GM21367 (cell line): ENCODE measurements at regions not wholly inside any gene's neighbourhood (a gene's known extent, or its start where the extent isn't known, plus 50 kb on each side); places are given as distances from the start of the nearest gene placed in this dataset.

ENCODE experiments used
- ATAC-seq: cut with Tn5 transposase; IDR thresholded peaks from one replicate; pipeline ENCODE4 v1.9.1; 2021; ENCODE audit not compliant: unreplicated experiment

DNA sequence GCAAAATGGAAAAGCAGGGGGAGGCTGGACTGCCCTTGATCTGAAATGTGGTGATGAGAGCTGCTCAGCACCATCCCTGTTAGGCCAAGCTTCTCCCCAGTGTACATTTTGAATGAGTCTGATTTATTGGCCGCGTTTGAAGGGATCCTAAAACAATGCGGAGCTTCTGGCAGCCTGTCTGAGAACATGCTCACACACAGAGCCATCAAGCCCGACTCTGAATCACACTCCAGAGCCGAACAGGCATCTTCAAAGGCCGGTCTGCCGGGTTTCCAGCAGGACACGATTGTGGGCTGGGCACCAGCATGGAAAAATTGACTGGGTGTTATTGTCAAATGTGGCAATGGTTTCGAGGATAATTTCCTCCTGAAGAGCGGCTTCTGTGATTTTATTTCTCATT is 235.9 kb downstream of the TFAP2C start:
- ATAC-seq = no peak

GRCh38 chr20:56867128-56867527 is 238.0 kb downstream of the TFAP2C start:
- no peak for ATAC-seq

DNA sequence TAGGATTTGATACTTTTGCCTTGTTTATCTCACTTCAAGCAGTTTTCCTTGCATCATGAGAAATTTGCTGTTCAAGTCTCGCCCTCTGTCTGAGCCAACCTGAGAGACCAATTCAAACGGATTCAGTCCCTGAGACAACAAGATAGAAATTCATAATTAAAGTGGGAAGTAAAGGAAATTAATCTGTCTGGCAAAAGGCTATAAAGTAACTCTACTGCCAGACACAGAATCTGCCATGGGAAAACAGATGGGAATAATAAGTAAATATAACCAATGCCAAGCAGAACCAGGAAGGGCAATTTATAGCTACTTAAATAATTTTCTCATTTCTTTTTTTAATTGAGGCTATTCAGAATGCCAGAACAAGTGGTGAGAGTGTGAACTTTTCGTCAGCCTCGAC is 239.6 kb downstream of the TFAP2C start:
- ATAC-seq = no peak

DNA sequence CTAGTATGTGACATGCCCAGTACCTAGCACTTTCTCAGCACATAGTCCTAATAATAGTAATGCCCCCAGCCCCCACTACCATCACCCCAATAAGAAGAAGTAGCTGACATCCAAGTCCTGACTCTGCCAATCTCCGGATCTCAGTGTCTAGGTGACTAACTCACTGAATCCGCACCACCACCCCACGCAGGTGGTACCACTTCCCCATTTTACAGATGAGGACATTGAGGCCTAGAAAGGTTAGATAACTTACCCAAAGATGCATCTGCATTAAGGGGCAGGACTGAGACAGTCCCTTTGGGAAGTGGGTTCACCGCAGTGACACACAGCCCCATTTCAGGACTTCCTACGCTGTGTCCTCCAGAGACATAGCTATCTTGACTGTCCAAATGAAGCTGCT is 241.2 kb downstream of the TFAP2C start:
- ATAC-seq = no peak

GRCh38 chr20:56871691-56872090 is 242.6 kb downstream of the TFAP2C start:
- no peak for ATAC-seq

DNA sequence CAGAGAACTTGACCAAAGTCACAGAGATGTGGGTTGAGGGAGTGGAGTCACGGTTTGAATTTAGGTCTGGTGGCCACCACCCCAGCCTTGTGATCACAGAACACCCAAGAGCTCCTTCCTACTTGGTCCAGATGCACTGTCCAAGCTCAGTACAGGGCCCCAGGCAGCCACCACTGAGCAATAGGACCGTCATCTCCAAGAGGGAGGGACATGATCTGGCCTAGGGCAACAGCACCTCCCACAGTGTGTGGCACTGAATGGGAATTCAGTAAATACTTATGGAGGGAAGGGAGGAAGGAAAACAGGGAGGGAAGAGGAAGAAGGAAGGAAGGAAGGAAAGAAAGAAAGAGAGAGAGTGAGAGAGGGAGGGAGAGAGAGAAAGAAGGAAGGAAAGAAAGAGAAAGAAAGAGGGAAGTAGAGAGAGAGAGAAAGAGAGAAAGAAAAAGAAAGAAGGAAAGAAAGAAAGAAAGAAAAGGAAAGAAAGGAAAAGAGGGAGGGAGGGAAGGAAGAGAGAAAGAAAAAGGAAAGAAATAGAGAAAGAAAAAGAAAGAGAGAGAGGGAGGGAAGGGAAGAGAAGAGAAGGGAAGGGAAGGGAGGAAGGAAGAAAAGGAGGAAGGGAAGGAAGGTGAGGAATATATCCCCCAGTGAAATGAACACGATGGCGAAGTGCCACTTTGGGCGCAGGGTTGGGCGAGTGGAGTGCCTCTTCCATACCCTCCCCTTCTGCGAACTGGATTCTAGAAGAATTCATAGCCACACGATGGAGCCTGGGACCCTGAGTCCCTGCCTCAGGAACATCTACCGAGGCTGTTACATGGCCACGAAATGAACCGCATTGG is 243.7 kb downstream of the TFAP2C start:
- no peak for ATAC-seq

- ATAC-seq = no peak
These were observed 244.7 kb downstream of the TFAP2C start for GRCh38 chr20:56873836-56874235.

DNA sequence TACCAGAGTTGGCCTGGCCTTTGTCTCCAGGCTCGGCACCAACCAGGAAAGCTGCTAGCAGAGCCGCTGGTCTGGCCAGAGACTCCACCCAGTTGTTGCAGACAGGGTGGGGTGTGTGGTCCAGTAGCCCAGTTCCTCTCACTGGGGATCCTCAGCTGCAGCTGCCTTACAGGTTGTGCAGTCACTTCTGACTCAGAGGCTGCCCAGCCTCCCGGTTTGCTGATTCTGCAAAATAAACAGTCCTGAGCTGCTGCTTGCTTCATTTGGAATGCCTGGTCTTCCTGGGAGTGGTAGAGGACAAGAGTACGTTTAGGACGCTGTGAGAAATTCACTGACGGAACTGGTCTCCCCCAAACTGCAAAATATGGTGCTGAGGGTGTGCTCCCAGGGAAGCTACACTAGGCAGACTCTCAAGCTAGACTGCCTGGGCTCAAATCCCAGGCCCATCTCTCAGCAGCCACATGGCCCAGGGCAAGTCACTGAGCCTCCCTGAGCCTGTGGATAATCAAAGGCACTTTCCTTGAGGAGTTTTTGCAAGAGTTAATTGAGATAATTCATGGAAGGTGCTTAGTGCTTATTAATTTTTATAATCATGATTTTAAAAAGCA is 246.1 kb downstream of the TFAP2C start:
- ATAC-seq = no peak

DNA sequence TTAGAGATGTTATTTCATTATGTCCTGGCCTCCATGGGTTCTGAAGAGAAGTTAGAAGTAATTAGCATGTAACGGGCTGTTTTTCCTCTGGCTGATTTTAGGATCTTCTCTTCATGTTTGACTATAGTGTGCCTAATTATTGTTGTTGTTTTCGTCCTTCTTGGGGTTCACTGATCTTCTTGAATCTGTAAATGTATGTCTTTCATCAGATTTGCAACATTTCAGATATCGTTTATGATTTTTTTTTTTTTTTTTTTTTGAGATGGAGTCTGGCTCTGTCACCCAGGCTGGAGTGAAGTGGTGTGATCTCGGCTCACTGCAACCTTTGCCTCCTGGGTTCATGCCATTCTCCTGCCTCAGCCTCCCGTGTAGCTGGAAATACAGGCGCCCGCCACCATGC is 246.7 kb downstream of the TFAP2C start:
- ATAC-seq = no peak

GRCh38 chr20:56885521-56885920 is 256.4 kb downstream of the TFAP2C start:
- ATAC-seq = no peak

GRCh38 chr20:56890011-56890410 is 260.9 kb downstream of the TFAP2C start:
- no peak for ATAC-seq

- ATAC-seq = no peak
These were observed 264.3 kb downstream of the TFAP2C start for GRCh38 chr20:56893226-56893917.

- no peak for ATAC-seq
These were observed 267.3 kb downstream of the TFAP2C start for GRCh38 chr20:56896447-56896846.

GRCh38 chr20:56897318-56897957 is 268.3 kb downstream of the TFAP2C start:
- ATAC-seq = no peak

DNA sequence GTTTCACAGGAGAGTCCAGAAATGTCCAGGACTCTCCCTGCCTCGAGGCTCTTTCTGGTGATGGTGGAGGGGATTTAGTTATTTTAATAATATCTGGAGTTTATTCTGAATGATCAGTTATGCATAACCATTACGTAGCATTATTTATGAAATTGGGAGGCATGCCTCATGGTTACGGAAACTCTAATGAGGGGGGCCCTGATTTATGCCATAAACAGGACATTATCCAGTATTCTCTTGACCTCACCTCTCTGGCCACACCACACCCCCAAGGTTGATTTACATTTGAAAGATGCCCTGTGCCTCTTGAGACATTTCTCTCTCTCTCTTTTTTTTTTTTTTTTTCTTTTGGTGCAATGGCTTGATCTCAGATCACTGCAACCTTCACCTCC is 268.8 kb downstream of the TFAP2C start:
- no peak for ATAC-seq

DNA sequence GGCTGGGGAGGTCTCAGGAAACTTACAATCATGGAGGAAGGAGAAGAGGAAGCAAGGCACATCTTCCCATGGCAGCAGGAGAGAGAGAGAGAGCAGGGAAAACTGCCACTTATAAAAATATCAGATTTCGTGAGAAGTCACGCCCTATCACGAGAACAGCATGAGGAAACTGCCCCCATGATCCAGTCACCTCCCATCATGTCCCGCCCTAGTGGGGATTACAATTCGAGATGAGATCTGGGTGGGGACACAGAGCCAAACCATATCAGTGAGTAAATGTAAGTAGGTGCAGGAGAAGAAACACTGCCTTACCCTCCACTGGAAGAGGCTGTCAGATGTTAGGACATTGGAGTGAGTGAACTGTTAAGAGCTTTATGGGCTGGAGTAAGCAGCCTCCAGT is 270.4 kb downstream of the TFAP2C start:
- no peak for ATAC-seq

GRCh38 chr20:56900252-56900651 is 271.1 kb downstream of the TFAP2C start:
- ATAC-seq = no peak

DNA sequence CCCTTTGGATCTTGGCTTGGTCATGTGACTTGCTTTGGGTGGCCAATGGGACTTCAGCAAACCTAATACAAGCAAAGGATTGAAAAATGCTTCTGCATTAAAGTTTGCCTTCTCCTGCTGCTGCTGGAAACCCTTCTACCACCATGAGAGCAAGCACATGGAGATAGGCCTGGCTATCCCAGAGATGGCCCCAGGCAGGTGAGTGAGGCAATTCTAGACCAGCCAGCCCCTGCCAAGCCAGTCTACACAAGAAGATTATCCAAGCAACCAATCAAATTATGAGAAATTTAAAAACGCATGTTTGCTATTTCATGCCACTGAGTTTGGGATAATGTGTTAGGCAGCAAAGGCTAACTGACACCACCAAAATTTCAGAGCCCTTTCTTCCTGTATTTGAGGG is 274.3 kb downstream of the TFAP2C start:
- no peak for ATAC-seq

- no peak for ATAC-seq
These were observed 274.8 kb downstream of the TFAP2C start for GRCh38 chr20:56903858-56904257.

DNA sequence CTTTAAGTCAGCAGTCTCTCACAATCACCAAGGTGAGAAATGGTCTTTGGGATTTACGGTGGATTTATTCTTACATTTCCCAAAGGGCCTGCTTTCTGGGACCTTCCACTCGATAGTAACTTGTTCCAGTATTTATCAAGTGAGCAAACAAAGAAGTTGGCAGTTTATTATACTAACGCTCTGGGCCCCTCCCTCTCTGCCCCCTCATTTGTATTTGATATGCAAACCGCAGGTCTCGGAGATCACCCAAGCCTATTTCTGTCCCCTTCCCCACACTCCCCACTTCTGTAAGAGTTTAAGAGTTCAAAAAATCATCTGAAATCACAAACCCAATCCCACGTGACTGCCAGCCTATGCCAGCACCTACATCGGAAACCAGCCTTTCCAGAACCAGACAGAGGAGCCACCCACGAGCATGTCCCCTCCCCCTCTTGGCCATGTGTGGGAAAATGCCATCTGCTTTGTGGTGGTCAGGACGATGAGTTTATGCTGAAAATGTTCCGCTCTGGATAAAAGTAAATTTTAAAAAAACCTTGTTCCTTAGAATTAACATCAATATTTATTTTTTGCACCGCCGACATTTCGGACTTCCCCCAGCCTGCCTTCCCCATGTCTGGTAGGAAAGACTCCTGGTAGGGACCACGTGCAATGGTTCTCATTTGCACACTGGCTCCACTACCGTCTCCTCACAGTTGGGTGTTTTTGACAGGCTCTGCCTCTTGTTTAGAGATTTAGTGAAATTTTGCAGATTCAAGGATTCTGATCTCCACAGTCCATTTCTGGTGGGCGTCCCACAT is 281.0 kb downstream of the TFAP2C start:
- no peak for ATAC-seq

DNA sequence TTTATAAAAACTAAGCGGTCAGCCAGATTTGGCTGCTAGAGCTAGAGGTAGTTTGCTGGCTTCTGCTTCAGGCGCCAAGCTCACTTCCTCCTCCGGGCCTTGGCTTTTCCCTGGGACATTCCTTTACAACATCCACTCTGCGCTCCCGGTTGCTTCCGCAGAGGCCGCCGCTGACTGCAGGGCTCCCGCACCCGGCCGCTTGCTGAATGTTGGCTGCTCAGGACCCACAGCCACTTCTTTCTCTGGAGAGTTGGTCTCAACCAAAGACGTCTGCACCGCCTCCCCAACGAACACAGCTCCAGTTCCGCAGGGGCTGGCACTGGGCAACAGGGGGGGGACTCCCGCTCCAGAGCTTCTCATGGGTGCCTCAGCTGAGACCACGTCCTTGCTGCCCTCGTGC is 282.8 kb downstream of the TFAP2C start:
- no peak for ATAC-seq
